ENCODE measurements at regions not wholly inside any gene's neighbourhood (a gene's known extent, or its start where the extent isn't known, plus 50 kb on each side); places are given as distances from the start of the nearest gene placed in this dataset.

DNA sequence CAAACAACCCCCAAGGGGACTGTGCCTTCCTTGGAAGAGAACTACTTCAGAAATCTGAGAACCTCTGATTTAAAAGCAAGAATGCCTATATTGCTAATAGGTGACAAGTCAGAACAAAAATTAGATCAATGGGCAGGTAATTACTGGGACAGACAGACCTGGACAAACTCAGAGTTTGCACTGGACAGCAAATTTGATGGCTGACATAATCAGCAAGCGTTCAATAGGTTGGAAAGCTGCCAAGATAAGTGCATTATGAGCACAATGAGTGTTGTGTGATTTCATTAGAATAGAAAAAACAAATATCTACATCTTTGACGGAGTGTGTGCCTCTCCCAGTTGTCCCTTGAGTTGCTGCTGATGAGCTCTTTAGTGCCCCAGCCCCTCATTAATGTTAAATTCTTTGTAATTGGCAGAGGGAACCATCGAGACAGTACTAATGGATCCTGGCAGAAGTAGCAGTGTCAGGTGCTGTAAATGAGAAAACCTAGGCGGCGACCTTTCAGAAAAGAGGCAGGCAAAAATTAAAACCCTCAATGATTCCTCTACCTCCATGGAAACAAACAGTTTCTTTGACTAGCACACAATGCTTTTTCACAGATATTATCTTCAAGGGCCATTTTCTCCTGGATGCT, 116.5 kb upstream of the COL21A1 start:
- no peak for DNase-seq (ENCODE audit: low read depth)
- TF ChIP-seq, protein P1, sequence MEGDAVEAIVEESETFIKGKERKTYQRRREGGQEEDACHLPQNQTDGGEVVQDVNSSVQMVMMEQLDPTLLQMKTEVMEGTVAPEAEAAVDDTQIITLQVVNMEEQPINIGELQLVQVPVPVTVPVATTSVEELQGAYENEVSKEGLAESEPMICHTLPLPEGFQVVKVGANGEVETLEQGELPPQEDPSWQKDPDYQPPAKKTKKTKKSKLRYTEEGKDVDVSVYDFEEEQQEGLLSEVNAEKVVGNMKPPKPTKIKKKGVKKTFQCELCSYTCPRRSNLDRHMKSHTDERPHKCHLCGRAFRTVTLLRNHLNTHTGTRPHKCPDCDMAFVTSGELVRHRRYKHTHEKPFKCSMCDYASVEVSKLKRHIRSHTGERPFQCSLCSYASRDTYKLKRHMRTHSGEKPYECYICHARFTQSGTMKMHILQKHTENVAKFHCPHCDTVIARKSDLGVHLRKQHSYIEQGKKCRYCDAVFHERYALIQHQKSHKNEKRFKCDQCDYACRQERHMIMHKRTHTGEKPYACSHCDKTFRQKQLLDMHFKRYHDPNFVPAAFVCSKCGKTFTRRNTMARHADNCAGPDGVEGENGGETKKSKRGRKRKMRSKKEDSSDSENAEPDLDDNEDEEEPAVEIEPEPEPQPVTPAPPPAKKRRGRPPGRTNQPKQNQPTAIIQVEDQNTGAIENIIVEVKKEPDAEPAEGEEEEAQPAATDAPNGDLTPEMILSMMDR (IDR thresholded peaks at IDR 0.05; ENCODE audit: insufficient read depth, low read depth, low read length, missing control alignments), result no peak
- no peak overlapping the region for H3K4me3 ChIP-seq (ENCODE audit: low read depth, low read length)

DNA sequence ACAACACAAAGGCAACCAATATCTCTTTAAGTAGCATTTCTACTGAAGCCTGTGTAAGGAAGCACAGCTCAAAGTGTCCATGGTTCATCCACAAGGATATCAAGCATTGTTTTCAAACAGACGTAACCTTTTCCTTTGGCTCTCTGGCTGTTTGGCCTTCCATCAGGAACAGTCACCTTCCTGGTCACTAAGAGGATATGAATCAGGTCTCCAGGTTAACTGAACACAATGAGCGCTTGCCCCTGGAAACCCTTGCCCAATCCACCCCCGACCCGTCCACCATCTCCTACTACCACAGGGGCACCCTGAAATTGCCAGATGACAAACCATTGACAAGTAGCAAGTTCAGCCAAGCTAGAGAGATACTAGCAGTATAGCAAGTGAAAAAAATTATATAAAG, 114.4 kb upstream of the COL21A1 start:
- no peak for DNase-seq (ENCODE audit: low read depth)
- TF ChIP-seq, protein P1 (IDR thresholded peaks at IDR 0.05; ENCODE audit: insufficient read depth, low read depth, low read length, missing control alignments), result no peak
- no peak overlapping the region for H3K4me3 ChIP-seq (ENCODE audit: low read depth, low read length)

DNA sequence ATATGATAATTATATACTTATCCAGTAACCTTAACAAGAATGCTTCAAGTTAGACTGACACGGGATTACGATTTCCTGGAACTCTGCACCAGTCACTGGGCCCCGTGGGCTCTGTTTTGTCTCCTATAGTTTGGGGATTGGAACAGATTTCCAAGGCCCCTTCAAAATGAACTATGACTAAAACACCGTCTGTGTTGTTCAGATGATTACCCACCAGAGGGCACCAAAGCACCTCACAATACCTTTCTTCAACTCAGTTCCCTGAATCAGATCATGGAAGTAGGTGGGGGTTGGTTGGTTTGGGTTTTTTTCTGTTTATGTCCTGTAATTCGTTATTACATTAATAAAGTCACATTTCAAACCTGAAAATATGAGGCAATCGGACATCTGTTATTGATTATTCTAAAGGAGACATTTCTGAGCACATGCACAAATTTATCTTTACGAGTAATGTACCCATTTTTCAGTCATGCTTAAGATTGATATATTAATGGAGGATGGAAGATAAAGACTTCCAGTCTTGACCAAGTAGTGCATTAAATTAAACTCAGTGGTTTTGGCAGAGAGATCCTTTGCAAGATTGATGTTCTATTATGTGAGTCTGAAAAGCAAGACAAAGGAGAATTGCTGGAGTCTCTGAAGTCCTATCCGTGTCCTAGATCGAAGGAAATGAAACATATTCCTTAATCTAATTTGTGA, 112.0 kb upstream of the COL21A1 start:
- TF ChIP-seq, protein P1 (IDR thresholded peaks at IDR 0.05; ENCODE audit: insufficient read depth, low read depth, low read length, missing control alignments), result peak; percentile 62
- DNase-seq (ENCODE audit: low read depth), result peak; percentile 82
- no peak overlapping the region for H3K4me3 ChIP-seq (ENCODE audit: low read depth, low read length)

DNA sequence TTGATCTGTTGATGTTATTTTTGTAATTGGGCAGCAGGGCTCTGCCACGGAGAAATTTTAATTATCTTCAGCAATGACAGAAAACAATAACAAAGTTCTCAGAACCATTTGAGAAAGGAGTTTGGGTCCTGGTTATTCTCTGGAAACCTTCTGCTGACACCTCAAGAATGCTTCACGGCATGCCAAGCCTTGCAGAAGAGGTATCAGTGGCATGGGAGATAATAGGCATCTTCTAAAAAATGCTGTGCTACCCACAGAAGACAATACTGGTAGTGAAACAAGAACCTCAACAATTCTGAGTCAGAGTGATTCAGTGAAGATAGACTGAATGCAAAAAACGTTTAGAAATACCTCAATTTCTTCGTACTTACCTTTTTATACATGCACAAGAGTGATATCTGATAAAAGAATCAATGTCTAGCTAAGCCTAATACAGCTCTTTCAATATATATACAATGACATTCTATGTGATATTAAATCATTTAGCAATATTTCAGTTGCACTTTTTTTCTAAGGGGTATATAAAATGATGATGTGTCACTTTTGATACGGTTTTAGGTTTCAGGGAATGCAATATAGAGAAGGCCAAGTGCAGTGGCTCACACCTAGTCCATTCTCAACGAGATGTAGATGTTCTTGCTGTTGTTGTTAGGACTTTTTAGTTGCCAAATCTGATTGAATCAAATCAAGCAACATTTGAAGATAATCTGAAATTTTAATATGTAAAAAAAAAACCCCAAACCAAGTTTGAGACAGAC, 110.4 kb upstream of the COL21A1 start:
- TF ChIP-seq, protein P1 (IDR thresholded peaks at IDR 0.05; ENCODE audit: insufficient read depth, low read depth, low read length, missing control alignments), result no peak
- peak; percentile 14 for DNase-seq (ENCODE audit: low read depth)
- no peak overlapping the region for H3K4me3 ChIP-seq (ENCODE audit: low read depth, low read length)

DNA sequence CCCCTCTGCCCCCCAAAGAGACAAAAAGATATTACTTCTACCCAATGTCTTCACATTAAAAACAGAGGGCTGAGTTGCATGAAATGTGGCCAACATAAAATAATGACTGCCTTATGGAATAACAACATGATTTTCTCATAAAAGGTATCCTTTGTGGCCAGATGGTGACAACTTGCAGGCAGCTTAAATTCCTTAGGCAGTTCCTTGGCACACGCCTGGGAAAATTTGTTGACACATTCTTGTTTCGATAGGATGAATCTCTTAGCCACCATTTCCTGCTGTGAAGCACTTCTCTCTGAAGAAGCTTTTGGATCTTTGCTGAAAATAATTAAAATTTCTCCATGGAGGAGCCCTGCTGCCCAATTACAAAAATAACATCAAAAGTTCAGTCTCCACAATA, 109.0 kb upstream of the COL21A1 start:
- TF ChIP-seq, protein P1 (IDR thresholded peaks at IDR 0.05; ENCODE audit: insufficient read depth, low read depth, low read length, missing control alignments), result no peak
- no peak for DNase-seq (ENCODE audit: low read depth)
- H3K4me3 ChIP-seq (ENCODE audit: low read depth, low read length), result no peak overlapping the region

DNA sequence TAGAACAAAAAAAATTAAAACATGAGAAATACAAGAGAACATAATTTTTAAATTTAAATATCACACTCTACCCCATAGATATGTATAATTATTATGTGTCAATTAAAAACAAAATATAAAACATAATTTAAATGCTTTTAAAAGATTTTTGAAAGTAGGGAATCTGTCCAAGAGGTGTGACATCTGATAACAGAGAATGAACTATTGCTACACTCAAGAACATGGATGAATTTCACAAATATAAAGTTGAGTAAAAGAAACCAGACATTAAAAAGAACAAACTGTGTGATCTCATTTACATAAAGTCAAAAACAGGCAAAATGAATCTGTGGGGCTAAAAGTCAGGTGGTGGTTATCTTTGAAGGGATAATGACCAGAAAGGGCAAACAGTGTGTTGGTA, 106.5 kb upstream of the COL21A1 start:
- DNase-seq (ENCODE audit: low read depth), result no peak
- no peak overlapping the region for H3K4me3 ChIP-seq (ENCODE audit: low read depth, low read length)
- TF ChIP-seq, protein P1 (IDR thresholded peaks at IDR 0.05; ENCODE audit: insufficient read depth, low read depth, low read length, missing control alignments), result no peak

Data from GM12865 (cell line).